ENCODE measurements at regions not wholly inside any gene's neighbourhood (a gene's known extent, or its start where the extent isn't known, plus 50 kb on each side); places are given as distances from the start of the nearest gene placed in this dataset.

GRCh38 chr6:90654806-90655205 is 67.9 kb upstream of the MAP3K7 start:
- Histone ChIP-seq H3K4me1 (ENCODE audit: control insufficient read depth in 5 of 5, insufficient read depth in 5 of 5, low read length in 5 of 5) (no peaks in the 10 kb centered on the region), H3K27me3 (ENCODE audit: control insufficient read depth in 3 of 3, insufficient read depth in 3 of 3, low read length in 2 of 3) (peaks cover 0 to 3% (median 0%) of the 10 kb centered on the region in 3 donors), H3K27ac (ENCODE audit: low read depth in 1 of 2, low read length in 1 of 2) (no peak overlapping the region), H3K9me3 (ENCODE audit: control insufficient read depth in 4 of 4, insufficient read depth in 3 of 4, low read length in 3 of 4) (no peaks in the 10 kb centered on the region), H3K9ac (ENCODE audit: insufficient read depth in 1 of 2, low read length in 2 of 2) (no peak overlapping the region), H3K4me3 (no peak overlapping the region), H3K36me3 (ENCODE audit: control insufficient read depth in 4 of 4, insufficient read depth in 4 of 4, low read length in 4 of 4) (no peaks in the 10 kb centered on the region)
- WGBS, 2 donors, result 90% methylated on average over 5 of the region's 5 CpGs
- ATAC-seq (ENCODE audit: insufficient read depth, low FRiP score) (no peak), DNase-seq (no peak)
- no peak for TF ChIP-seq CTCF (IDR thresholded peaks at IDR 0.05; ENCODE audit: control extremely low read depth, extremely low read depth)

GRCh38 chr6:90654166-90654565 is 67.3 kb upstream of the MAP3K7 start:
- 60 to 61% methylated on average over 8 of the region's 8 CpGs for WGBS, 2 donors
- Histone ChIP-seq H3K27ac (ENCODE audit: low read depth in 1 of 2, low read length in 1 of 2) (no peak overlapping the region), H3K27me3 (ENCODE audit: control insufficient read depth in 3 of 3, insufficient read depth in 3 of 3, low read length in 2 of 3) (peaks cover 0 to 3% (median 0%) of the 10 kb centered on the region in 3 donors), H3K4me1 (ENCODE audit: control insufficient read depth in 5 of 5, insufficient read depth in 5 of 5, low read length in 5 of 5) (no peaks in the 10 kb centered on the region), H3K9me3 (ENCODE audit: control insufficient read depth in 4 of 4, insufficient read depth in 3 of 4, low read length in 3 of 4) (no peaks in the 10 kb centered on the region), H3K9ac (ENCODE audit: insufficient read depth in 1 of 2, low read length in 2 of 2) (no peak overlapping the region), H3K4me3 (no peak overlapping the region), H3K36me3 (ENCODE audit: control insufficient read depth in 4 of 4, insufficient read depth in 4 of 4, low read length in 4 of 4) (no peaks in the 10 kb centered on the region)
- ATAC-seq (ENCODE audit: insufficient read depth, low FRiP score) (no peak), DNase-seq (no peak)
- TF ChIP-seq CTCF (IDR thresholded peaks at IDR 0.05; ENCODE audit: control extremely low read depth, extremely low read depth), result no peak

GRCh38 chr6:90653750-90654149 is 66.9 kb upstream of the MAP3K7 start:
- Histone ChIP-seq H3K27ac (ENCODE audit: low read depth in 1 of 2, low read length in 1 of 2) (no peak overlapping the region), H3K4me3 (no peak overlapping the region), H3K4me1 (ENCODE audit: control insufficient read depth in 5 of 5, insufficient read depth in 5 of 5, low read length in 5 of 5) (no peaks in the 10 kb centered on the region), H3K27me3 (ENCODE audit: control insufficient read depth in 3 of 3, insufficient read depth in 3 of 3, low read length in 2 of 3) (peaks cover 0 to 2% (median 0%) of the 10 kb centered on the region in 3 donors), H3K9ac (ENCODE audit: insufficient read depth in 1 of 2, low read length in 2 of 2) (no peak overlapping the region), H3K9me3 (ENCODE audit: control insufficient read depth in 4 of 4, insufficient read depth in 3 of 4, low read length in 3 of 4) (peaks cover 0 to 2% (median 0%) of the 10 kb centered on the region in 4 donors), H3K36me3 (ENCODE audit: control insufficient read depth in 4 of 4, insufficient read depth in 4 of 4, low read length in 4 of 4) (no peaks in the 10 kb centered on the region)
- DNase-seq (no peak), ATAC-seq (ENCODE audit: insufficient read depth, low FRiP score) (no peak)
- WGBS, 2 donors, result 62 to 72% methylated on average over 5 of the region's 5 CpGs
- no peak for TF ChIP-seq CTCF (IDR thresholded peaks at IDR 0.05; ENCODE audit: control extremely low read depth, extremely low read depth)

Measured in lung (tissue), 11 donors.